PC-3 (cell line): ENCODE measurements at regions not wholly inside any gene's neighbourhood (a gene's known extent, or its start where the extent isn't known, plus 50 kb on each side); places are given as distances from the start of the nearest gene placed in this dataset.

Experiments used
- EZH2 ChIP-seq: fragments of 300-600 bp; sonication (generic); IDR thresholded peaks from one replicate; pipeline ENCODE4 v1.6.1; 2017; ENCODE audit warnings: antibody characterized with exemption, mild to moderate bottlenecking, low read length; ENCODE audit not compliant: unreplicated experiment
- TF ChIP-seq, protein P1 (sequence below): fragments of 300-600 bp; sonication (generic); conservative IDR thresholded peaks from 2 replicates; pipeline ENCODE4 v1.5.1; 2017; ENCODE audit warnings: antibody characterized with exemption, low read depth, mild to moderate bottlenecking, low read length

DNA sequence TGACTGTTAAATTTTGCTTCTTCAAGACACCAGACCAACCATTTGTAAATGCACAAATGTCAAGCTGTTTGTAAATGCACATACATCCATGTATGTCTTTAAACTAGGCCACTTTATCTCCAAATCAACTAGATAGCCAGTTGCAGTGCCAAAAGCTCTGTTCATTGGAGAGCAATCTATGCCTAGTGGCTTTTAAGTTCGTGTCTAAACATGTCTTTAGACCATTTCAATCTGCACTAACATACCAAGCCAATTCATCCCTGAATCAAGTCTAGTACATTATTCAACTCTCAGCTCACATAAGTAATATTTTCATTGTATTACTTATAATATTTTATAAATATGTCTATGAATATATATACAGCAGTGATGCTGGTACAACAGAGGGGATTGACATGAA is 985.9 kb downstream of the CDH18 start:
- TF ChIP-seq, protein P1, sequence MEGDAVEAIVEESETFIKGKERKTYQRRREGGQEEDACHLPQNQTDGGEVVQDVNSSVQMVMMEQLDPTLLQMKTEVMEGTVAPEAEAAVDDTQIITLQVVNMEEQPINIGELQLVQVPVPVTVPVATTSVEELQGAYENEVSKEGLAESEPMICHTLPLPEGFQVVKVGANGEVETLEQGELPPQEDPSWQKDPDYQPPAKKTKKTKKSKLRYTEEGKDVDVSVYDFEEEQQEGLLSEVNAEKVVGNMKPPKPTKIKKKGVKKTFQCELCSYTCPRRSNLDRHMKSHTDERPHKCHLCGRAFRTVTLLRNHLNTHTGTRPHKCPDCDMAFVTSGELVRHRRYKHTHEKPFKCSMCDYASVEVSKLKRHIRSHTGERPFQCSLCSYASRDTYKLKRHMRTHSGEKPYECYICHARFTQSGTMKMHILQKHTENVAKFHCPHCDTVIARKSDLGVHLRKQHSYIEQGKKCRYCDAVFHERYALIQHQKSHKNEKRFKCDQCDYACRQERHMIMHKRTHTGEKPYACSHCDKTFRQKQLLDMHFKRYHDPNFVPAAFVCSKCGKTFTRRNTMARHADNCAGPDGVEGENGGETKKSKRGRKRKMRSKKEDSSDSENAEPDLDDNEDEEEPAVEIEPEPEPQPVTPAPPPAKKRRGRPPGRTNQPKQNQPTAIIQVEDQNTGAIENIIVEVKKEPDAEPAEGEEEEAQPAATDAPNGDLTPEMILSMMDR, result no peak
- TF ChIP-seq EZH2, result no peak
